ENCODE measurements at regions not wholly inside any gene's neighbourhood (a gene's known extent, or its start where the extent isn't known, plus 50 kb on each side); places are given as distances from the start of the nearest gene placed in this dataset.

GRCh38 chr12:58364389-58365086 lies 423.2 kb downstream of the ATP23 start:
- no peak for DNase-seq (ENCODE audit: low read depth in 2 of 2)

- DNase-seq (ENCODE audit: low read depth in 2 of 2) = no peak
Measured at GRCh38 chr12:58365087-58365390, 423.7 kb downstream of the ATP23 start.

DNA sequence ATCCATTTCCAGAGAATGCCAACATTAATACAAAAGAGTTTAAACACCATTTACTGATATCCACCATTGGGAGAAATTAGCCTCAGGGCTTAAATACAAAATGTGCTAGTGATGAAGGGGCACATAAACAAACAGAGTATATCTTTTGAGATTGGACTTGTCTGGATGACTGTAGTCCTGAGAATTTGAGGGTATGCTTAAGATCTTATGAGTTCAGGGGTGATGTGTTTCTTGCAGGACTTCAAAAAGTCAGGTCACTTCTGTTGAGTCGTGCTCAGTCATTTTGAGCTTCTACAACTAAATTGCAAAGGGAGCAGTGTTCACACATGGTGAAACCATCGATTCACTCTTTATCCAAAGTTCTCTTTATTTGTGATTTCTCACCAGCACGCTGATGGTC lies 425.7 kb downstream of the ATP23 start:
- no peak for DNase-seq (ENCODE audit: low read depth in 2 of 2)

DNA sequence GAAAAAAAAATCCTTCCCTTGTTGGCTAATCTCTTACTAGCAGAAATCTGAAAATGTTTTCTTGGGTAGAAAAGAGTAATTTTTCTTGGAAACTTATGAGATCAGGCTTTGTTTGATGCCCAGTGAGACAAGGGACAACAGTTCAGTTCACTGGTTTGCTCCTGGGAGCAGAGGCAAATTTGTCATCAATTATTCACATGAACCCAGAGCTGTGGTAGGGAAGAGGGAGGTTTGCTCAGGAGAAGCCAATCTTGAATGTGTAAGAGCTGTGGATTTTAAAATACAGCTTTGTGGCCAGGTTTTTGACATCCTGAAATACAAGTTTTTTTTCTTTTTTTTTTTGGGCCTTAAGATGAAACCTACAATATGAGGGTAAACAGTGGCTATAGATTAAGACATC lies 426.6 kb downstream of the ATP23 start:
- no peak for DNase-seq (ENCODE audit: low read depth in 2 of 2)

- no peak for DNase-seq (ENCODE audit: low read depth in 2 of 2)
Measured at GRCh38 chr12:58369576-58369975, 428.2 kb downstream of the ATP23 start.

- DNase-seq (ENCODE audit: low read depth in 2 of 2) = no peak
Measured at GRCh38 chr12:58372298-58372697, 430.9 kb downstream of the ATP23 start.

GRCh38 chr12:58378028-58378427 lies 436.7 kb downstream of the ATP23 start:
- DNase-seq (ENCODE audit: low read depth in 2 of 2) = no peak

GRCh38 chr12:58381546-58381945 lies 440.2 kb downstream of the ATP23 start:
- no peak for DNase-seq (ENCODE audit: low read depth in 2 of 2)

GRCh38 chr12:58384196-58384595 lies 442.8 kb downstream of the ATP23 start:
- DNase-seq (ENCODE audit: low read depth in 2 of 2) = no peak

GRCh38 chr12:58386136-58386535 lies 444.8 kb downstream of the ATP23 start:
- DNase-seq (ENCODE audit: low read depth in 2 of 2) = no peak

- DNase-seq (ENCODE audit: low read depth in 2 of 2) = no peak
Measured at GRCh38 chr12:58387199-58387598, 445.8 kb downstream of the ATP23 start.

DNA sequence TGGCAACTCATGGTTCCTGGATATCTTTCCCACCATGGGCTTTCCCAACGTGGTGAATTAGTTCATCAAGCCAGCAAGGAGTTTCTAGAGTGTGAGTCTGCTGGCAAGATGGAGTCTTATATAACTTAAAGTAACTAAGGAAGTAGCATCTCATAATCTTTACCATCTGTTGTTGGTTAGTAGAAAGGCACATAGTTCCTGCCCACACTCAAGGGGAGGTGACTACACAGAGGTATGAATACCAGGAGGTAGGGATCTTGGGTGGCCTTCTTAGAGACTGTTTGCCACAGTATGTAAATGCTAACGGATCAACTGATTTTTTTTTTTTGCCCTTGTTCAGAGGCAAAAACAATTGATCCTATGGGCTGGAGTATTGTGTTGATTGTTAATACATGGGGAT lies 446.9 kb downstream of the ATP23 start:
- DNase-seq (ENCODE audit: low read depth in 2 of 2) = no peak

DNA sequence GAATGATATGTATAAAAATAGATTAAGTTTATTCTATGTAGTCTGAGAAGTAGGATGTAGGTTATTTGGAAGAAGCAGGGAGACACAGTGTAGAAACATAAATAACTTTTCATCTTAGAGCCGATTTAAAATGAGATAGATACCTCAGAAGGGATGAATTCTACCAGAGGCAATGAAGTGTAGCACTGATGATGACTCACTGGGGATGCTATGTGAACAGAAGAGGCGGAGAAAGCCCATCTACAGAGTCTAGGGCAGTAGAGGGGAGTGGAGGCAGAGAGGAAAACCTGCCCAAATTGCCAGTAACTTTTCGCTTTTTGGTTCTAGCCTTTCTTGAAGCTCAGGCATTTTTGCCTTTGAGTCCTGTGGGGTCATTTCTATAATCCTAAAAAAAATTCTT lies 451.8 kb downstream of the ATP23 start:
- no peak for DNase-seq (ENCODE audit: low read depth in 2 of 2)

- no peak for DNase-seq (ENCODE audit: low read depth in 2 of 2)
Measured at GRCh38 chr12:58395056-58395455, 453.7 kb downstream of the ATP23 start.

- no peak for DNase-seq (ENCODE audit: low read depth in 2 of 2)
Measured at GRCh38 chr12:58395470-58395869, 454.1 kb downstream of the ATP23 start.

GRCh38 chr12:58396239-58396638 lies 454.9 kb downstream of the ATP23 start:
- no peak for DNase-seq (ENCODE audit: low read depth in 2 of 2)

DNA sequence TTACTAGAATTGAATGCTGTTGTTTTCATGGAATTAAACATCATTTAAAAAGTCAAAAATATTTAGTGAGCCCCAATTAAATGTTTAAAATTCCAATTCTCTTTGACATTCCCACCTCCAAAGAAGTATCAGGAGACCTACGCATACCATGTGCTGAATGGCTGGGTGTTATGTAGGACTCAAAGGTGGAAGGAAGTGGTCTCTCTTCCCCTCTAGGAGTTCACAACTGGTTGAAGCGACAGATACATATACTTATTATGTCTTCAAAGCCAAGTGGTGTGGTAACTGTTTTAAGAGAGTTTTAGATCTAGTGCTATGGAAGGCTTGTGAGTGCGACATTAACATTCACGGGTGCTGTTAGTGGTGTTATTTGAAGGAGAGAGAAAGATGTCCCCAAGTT lies 464.0 kb downstream of the ATP23 start:
- no peak for DNase-seq (ENCODE audit: low read depth in 2 of 2)

DNA sequence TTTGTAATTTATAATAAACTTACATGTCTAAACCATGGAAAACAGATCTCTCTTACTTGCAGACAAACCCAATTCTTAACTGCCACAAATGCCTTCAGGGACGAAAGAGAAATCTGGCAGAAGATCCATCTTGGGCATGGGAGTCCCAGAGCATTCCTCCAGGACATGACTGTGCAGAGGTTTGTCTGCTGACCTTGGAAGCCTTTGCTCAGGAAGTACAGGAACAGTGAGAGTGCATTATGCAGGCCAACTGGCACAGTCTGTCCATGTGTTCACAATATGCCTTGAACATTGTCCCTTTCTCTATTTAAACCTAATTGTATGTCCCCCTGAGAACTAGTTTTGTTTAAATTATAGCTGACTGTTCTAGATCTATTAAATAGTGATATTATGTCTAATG lies 467.1 kb downstream of the ATP23 start:
- DNase-seq (ENCODE audit: low read depth in 2 of 2) = no peak

GRCh38 chr12:58412461-58413060 lies 471.2 kb downstream of the ATP23 start:
- no peak for DNase-seq (ENCODE audit: low read depth in 2 of 2)

DNA sequence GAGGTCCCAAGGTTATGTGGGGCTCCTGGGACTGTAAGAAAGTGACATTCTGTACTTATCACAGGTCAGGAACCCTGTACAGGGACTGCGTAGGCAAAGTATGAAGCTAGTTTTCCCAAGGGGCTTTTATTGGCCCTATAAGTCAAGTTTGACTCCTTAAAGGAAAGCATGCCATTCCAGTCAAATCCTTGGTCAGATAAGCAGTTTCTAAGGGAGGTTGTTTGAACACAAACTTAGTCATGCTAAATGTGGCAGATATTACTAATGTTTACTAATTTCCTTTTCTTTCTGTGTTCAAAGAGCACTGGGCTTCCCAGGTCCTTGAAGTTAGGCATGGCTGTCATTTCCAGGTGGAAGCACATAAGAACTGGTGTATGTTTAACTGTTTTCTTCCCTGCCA lies 472.4 kb downstream of the ATP23 start:
- DNase-seq (ENCODE audit: low read depth in 2 of 2) = no peak

- DNase-seq (ENCODE audit: low read depth in 2 of 2) = no peak
Measured at GRCh38 chr12:58414398-58414871, 473.1 kb downstream of the ATP23 start.

DNA sequence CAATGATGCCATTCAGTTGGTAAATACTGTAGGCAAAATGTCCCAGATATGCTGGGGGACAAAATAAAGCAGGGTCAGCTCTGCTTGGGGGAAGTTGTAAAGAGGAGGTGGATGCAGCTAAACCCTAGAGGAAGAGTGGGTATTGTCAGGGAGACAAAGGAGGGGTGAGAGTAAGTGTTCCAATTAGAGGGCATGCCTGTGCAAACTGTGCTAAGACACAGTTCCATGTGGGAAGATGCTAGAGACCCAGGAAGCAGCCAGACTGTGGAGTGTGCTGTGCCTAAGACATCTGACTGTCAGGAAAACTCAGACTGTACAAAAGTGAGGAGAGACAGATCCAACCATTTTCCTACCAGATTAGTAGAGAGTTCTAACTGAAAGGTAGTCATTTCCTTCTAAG lies 474.3 kb downstream of the ATP23 start:
- no peak for DNase-seq (ENCODE audit: low read depth in 2 of 2)

GRCh38 chr12:58416236-58416635 lies 474.9 kb downstream of the ATP23 start:
- DNase-seq (ENCODE audit: low read depth in 2 of 2) = no peak

DNA sequence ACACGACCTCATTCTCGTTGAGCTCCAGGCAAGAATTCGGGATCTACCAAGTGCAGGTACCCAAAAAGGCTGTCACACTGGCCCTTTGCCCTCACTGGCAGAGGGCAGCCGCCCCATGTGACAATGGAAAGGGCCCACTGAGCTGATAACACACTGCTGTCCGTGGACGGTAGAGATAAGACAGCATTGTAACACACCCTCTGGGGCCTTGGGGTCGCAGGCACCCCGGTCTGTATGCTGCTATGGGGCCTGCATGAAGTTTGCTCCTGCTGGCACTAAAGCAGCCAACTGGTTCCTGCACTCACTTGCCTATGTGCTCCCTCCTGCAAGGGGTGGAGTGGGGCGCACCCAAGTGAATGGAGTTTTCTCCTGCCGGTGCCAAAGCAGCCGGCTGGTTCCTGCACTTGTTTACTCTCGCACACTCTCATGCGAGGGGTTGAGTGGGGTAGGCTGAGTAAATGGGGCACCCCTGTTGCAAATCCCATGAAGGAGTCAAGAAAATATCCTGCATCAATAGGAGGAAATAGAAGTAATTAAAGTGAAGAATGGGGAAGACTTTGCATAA lies 477.9 kb downstream of the ATP23 start:
- no peak for DNase-seq (ENCODE audit: low read depth in 2 of 2)

Data from activated CD4-positive, alpha-beta T cell treated with anti-CD3 and anti-CD28 coated beads for 24 hours (primary cell).